Uterus (tissue), 2 donors: ENCODE measurements at regions not wholly inside any gene's neighbourhood (a gene's known extent, or its start where the extent isn't known, plus 50 kb on each side); places are given as distances from the start of the nearest gene placed in this dataset.

ENCODE experiments used
- POLR2A ChIP-seq, 2 donors: fragments of 450-650 bp; IDR thresholded peaks; one replicate each; pipeline ENCODE4 v1.6.1; 2016; ENCODE audit warnings: antibody characterized with exemption in 2 of 2, mild to moderate bottlenecking in 1 of 2, moderate library complexity in 1 of 2
- TF ChIP-seq, protein P1 (sequence below), 4 experiments: fragments of 200-600 bp in 2 of 4; fragments of 450-650 bp in 2 of 4; sonication (generic) in 2 of 4; IDR thresholded peaks; one replicate each; pipeline ENCODE4 v1.5.1; 2016 to 2019; ENCODE audit warnings: antibody characterized with exemption in 4 of 4, mild to moderate bottlenecking in 2 of 4, moderate library complexity in 1 of 4

DNA sequence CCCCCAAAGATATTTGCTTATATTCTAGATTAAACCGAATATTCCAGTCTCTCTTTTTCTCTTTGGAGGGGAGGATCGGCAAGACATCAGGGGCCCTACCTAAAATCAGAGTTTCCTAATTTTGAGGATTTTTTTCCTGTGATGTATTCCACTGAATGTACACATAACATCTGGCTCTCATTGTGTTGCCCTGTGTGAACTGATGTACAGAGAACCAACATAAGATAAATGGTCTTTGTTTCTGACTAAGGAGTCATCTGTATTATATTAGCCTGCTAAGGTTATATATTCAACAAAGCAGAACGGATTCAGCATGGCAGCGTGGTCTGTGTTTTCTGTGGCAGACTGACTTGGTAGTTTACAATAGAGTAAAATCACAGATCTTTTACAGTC, 114.8 kb upstream of the NCAM2 start:
- TF ChIP-seq, protein P1, sequence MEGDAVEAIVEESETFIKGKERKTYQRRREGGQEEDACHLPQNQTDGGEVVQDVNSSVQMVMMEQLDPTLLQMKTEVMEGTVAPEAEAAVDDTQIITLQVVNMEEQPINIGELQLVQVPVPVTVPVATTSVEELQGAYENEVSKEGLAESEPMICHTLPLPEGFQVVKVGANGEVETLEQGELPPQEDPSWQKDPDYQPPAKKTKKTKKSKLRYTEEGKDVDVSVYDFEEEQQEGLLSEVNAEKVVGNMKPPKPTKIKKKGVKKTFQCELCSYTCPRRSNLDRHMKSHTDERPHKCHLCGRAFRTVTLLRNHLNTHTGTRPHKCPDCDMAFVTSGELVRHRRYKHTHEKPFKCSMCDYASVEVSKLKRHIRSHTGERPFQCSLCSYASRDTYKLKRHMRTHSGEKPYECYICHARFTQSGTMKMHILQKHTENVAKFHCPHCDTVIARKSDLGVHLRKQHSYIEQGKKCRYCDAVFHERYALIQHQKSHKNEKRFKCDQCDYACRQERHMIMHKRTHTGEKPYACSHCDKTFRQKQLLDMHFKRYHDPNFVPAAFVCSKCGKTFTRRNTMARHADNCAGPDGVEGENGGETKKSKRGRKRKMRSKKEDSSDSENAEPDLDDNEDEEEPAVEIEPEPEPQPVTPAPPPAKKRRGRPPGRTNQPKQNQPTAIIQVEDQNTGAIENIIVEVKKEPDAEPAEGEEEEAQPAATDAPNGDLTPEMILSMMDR (IDR thresholded peaks at IDR 0.05), result no peak
- TF ChIP-seq POLR2A (IDR thresholded peaks at IDR 0.05), result no peak
